CD14-positive monocyte (primary cell): ENCODE measurements at regions not wholly inside any gene's neighbourhood (a gene's known extent, or its start where the extent isn't known, plus 50 kb on each side); places are given as distances from the start of the nearest gene placed in this dataset.

Source experiments
- DNase-seq, 3 donors: peaks; one replicate each; pipeline ENCODE4 v3.0.0-alpha.2; 2011 to 2022
- H2AFZ ChIP-seq: 2 replicates; pipeline ENCODE4 v1.6.0; 2012; ENCODE audit warnings: mild to moderate bottlenecking, low read depth, low read length, inconsistent platforms; ENCODE audit not compliant: insufficient read depth, poor library complexity, severe bottlenecking
- H3K27ac ChIP-seq, 2 donors: 1 replicate in 1 of 2; 2 replicates in 1 of 2; pipeline ENCODE4 v1.5.1; 2012 to 2013; ENCODE audit warnings: low read length in 2 of 2, control low read depth in 1 of 2, inconsistent platforms in 1 of 2, low read depth in 1 of 2, mild to moderate bottlenecking in 1 of 2
- H3K27me3 ChIP-seq, 2 donors: one replicate each; pipeline versions ENCODE4 v1.6.0 to v1.6.1; 2011 to 2013; ENCODE audit warnings: low read length in 2 of 2; ENCODE audit not compliant: control insufficient read depth in 2 of 2, insufficient read depth in 2 of 2
- H3K36me3 ChIP-seq, 2 donors: replicated peaks in 1 of 2; 1 replicate in 1 of 2; 2 replicates in 1 of 2; pipeline versions ENCODE4 v1.5.1 to v1.6.1; 2012 to 2013; ENCODE audit warnings: low read length in 2 of 2, control low read depth in 1 of 2, inconsistent platforms in 1 of 2, mild to moderate bottlenecking in 1 of 2; ENCODE audit not compliant: insufficient read depth in 2 of 2, control insufficient read depth in 1 of 2
- H3K4me1 ChIP-seq, 2 donors: 1 replicate in 1 of 2; 2 replicates in 1 of 2; pipeline versions ENCODE4 v1.5.1 to v1.6.1; 2012 to 2013; ENCODE audit warnings: low read length in 2 of 2, control low read depth in 1 of 2, inconsistent platforms in 1 of 2, mild to moderate bottlenecking in 1 of 2, moderate library complexity in 1 of 2; ENCODE audit not compliant: insufficient read depth in 2 of 2, control insufficient read depth in 1 of 2
- H3K4me2 ChIP-seq: replicated peaks from 2 replicates; pipeline ENCODE3; 2012; ENCODE audit warnings: low read length, moderate library complexity, mild to moderate bottlenecking; ENCODE audit not compliant: poor library complexity, severe bottlenecking; ENCODE audit errors: extremely low read depth
- H3K4me3 ChIP-seq, 3 experiments: fragments of 200-600 bp in 1 of 3; sonication (generic) in 1 of 3; replicated peaks in 1 of 3; 1 replicate in 2 of 3; 2 replicates in 1 of 3; pipeline ENCODE4 v1.5.1; 2011 to 2013; ENCODE audit warnings: low read length in 3 of 3, mild to moderate bottlenecking in 3 of 3, control low read depth in 2 of 3, low read depth in 2 of 3, inconsistent platforms in 1 of 3, moderate library complexity in 1 of 3
- H3K79me2 ChIP-seq: 2 replicates; pipeline ENCODE4 v1.6.0; 2012; ENCODE audit warnings: mild to moderate bottlenecking, control low read depth, inconsistent platforms, low read length, moderate library complexity; ENCODE audit not compliant: insufficient read depth
- H3K9ac ChIP-seq: 2 replicates; pipeline ENCODE4 v1.6.0; 2017; ENCODE audit warnings: low read length, mild to moderate bottlenecking; ENCODE audit not compliant: insufficient read depth, poor library complexity, severe bottlenecking
- H3K9me3 ChIP-seq, 2 donors: replicated peaks in 1 of 2; 1 replicate in 1 of 2; 2 replicates in 1 of 2; pipeline versions ENCODE4 v1.5.1 to v1.6.1; 2012 to 2013; ENCODE audit warnings: low read length in 2 of 2, control low read depth in 1 of 2; ENCODE audit not compliant: control insufficient read depth in 1 of 2, insufficient read depth in 1 of 2
- H4K20me1 ChIP-seq: 2 replicates; pipeline ENCODE4 v1.6.0; 2012; ENCODE audit warnings: mild to moderate bottlenecking, low read length, control low read depth, moderate library complexity; ENCODE audit not compliant: insufficient read depth
- H3K27ac Mint-ChIP-seq, 7 donors: one replicate each; pipeline ENCODE4 v1.8.0; 2020; ENCODE audit warnings: mild to moderate bottlenecking in 7 of 7, mixed read lengths in 7 of 7, moderate library complexity in 6 of 7, inconsistent platforms in 2 of 7
- H3K27me3 Mint-ChIP-seq, 3 donors: one replicate each; pipeline ENCODE4 v1.8.0; 2021 to 2022; ENCODE audit warnings: low read depth in 3 of 3, mild to moderate bottlenecking in 3 of 3, mixed read lengths in 3 of 3, moderate library complexity in 3 of 3, inconsistent platforms in 1 of 3
- H3K36me3 Mint-ChIP-seq, 2 donors: one replicate each; pipeline ENCODE4 v1.8.0; 2020; ENCODE audit warnings: mixed read lengths in 2 of 2, inconsistent platforms in 1 of 2, mild to moderate bottlenecking in 1 of 2
- H3K4me1 Mint-ChIP-seq: one replicate; pipeline ENCODE4 v1.8.0; 2020; ENCODE audit warnings: mild to moderate bottlenecking, mixed read lengths
- H3K4me3 Mint-ChIP-seq, 2 donors: one replicate each; pipeline ENCODE4 v1.8.0; 2020; ENCODE audit warnings: mild to moderate bottlenecking in 2 of 2, mixed read lengths in 2 of 2, moderate library complexity in 1 of 2
- H3K9me3 Mint-ChIP-seq, 7 donors: one replicate each; pipeline ENCODE4 v1.8.0; 2020 to 2022; ENCODE audit warnings: mixed read lengths in 7 of 7, mild to moderate bottlenecking in 6 of 7, moderate library complexity in 6 of 7, inconsistent platforms in 2 of 7
- WGBS: methylation state at CpG from one replicate; pipeline ENCODE4 v1.1.5; 2013; ENCODE audit warnings: missing lambda C conversion rate; ENCODE audit not compliant: insufficient coverage; 5-methylcytosine and 5-hydroxymethylcytosine counted together
- intact Hi-C, 2 donors: fragments of 100-400 bp; cut with micrococcal nuclease; formaldehyde crosslinking; loops; one replicate each; pipeline versions ENCODE4 v1.15.0 to v1.15.1; 2023
- TF ChIP-seq, protein P1 (sequence below): fragments of 200-600 bp; IDR thresholded peaks from one replicate; pipeline ENCODE4 v1.8.0; 2022; ENCODE audit warnings: antibody characterized with exemption, mild to moderate bottlenecking

DNA sequence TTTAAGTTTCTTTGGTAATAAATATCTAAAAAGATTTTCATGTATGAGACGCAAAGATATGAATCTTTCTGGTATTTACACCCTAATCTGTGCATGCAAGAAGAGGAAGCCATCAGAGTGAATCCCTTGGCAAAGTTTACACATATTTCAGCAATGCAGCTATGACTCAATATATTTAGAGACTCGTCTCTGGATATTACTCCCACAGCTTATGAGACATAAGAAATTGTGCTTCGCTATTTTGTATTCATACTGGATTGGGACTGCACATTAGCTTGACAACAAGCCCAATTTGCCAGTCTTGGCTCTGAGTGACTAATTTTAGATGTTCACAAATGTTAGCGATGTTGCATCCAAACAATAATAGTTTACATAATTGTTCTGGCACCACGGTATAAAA, 532.0 kb downstream of the CDH11 start:
- TF ChIP-seq, protein P1, sequence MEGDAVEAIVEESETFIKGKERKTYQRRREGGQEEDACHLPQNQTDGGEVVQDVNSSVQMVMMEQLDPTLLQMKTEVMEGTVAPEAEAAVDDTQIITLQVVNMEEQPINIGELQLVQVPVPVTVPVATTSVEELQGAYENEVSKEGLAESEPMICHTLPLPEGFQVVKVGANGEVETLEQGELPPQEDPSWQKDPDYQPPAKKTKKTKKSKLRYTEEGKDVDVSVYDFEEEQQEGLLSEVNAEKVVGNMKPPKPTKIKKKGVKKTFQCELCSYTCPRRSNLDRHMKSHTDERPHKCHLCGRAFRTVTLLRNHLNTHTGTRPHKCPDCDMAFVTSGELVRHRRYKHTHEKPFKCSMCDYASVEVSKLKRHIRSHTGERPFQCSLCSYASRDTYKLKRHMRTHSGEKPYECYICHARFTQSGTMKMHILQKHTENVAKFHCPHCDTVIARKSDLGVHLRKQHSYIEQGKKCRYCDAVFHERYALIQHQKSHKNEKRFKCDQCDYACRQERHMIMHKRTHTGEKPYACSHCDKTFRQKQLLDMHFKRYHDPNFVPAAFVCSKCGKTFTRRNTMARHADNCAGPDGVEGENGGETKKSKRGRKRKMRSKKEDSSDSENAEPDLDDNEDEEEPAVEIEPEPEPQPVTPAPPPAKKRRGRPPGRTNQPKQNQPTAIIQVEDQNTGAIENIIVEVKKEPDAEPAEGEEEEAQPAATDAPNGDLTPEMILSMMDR = no peak
- no peak overlapping the region for H3K4me3 Mint-ChIP-seq
- H3K9ac ChIP-seq = no peak overlapping the region
- H3K79me2 ChIP-seq = no peaks in the 10 kb centered on the region
- no peaks in the 10 kb centered on the region for H3K9me3 Mint-ChIP-seq
- DNase-seq = no peak
- no peak overlapping the region for H2AFZ ChIP-seq
- H3K4me1 Mint-ChIP-seq = no peaks in the 10 kb centered on the region
- no peaks in the 10 kb centered on the region for H3K27me3 ChIP-seq
- no peak overlapping the region for H3K27ac Mint-ChIP-seq
- 90% methylated on average over 2 of the region's 5 CpGs for WGBS
- no peak overlapping the region for H3K4me3 ChIP-seq
- no peaks in the 10 kb centered on the region for H3K4me1 ChIP-seq
- no peaks in the 10 kb centered on the region for H3K36me3 ChIP-seq
- H3K27me3 Mint-ChIP-seq = no peaks in the 10 kb centered on the region
- no peaks in the 10 kb centered on the region for H3K9me3 ChIP-seq
- no peak overlapping the region for H3K27ac ChIP-seq
- H3K36me3 Mint-ChIP-seq = no peaks in the 10 kb centered on the region
- intact Hi-C loops = no loop called here
- no peak overlapping the region for H3K4me2 ChIP-seq
- H4K20me1 ChIP-seq = no peaks in the 10 kb centered on the region

DNA sequence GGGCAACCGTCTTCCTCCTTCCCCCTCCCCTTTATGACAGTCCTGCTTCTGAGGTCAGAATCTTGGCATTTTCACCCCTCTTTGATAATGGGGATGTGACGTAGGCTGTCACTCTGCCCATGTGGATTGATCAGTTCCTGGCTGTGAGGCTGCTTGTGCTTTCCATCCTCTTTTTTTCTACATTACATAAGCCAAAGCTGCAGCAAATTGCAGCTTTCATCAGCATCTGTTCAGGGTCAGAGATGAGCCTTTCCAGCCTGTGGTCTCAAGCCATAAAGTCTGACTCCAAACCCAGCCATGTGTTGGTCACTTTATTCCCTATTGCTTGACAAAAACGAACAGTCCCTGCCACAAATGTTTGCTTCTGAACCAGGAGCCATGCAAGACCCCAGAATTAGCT, 535.1 kb downstream of the CDH11 start:
- Mint-ChIP-seq H3K36me3 (no peaks in the 10 kb centered on the region), H3K4me1 (no peaks in the 10 kb centered on the region), H3K4me3 (no peak overlapping the region), H3K27ac (no peak overlapping the region), H3K9me3 (no peaks in the 10 kb centered on the region), H3K27me3 (no peaks in the 10 kb centered on the region)
- Histone ChIP-seq H3K4me3 (no peak overlapping the region), H3K27ac (no peak overlapping the region), H3K4me1 (no peaks in the 10 kb centered on the region), H3K9me3 (no peaks in the 10 kb centered on the region), H3K9ac (no peak overlapping the region), H2AFZ (no peak overlapping the region), H3K79me2 (no peaks in the 10 kb centered on the region), H3K36me3 (no peaks in the 10 kb centered on the region), H4K20me1 (no peaks in the 10 kb centered on the region), H3K4me2 (no peak overlapping the region), H3K27me3 (no peaks in the 10 kb centered on the region)
- no CpG with 5 or more reads among the region's 3 CpGs for WGBS
- intact Hi-C loops = no loop called here
- no peak for DNase-seq
- TF ChIP-seq, protein P1 = no peak
